Putamen (tissue), 1 donor: ENCODE measurements at regions not wholly inside any gene's neighbourhood (a gene's known extent, or its start where the extent isn't known, plus 50 kb on each side); places are given as distances from the start of the nearest gene placed in this dataset.

ENCODE experiments used
- DNase-seq: peaks from one replicate; pipeline ENCODE4 v3.0.0-alpha.2; 2016; ENCODE audit warnings: low spot score

GRCh38 chr15:37788767-37789396 lies 145.6 kb upstream of the TMCO5A start:
- DNase-seq, result no peak

- no peak for DNase-seq
Observed at GRCh38 chr15:37789397-37789786, 145.0 kb upstream of the TMCO5A start.

GRCh38 chr15:37789881-37790280 lies 144.6 kb upstream of the TMCO5A start:
- DNase-seq, result no peak

GRCh38 chr15:37791693-37792092 lies 142.7 kb upstream of the TMCO5A start:
- DNase-seq, result no peak

- no peak for DNase-seq
Observed at GRCh38 chr15:37792351-37792750, 142.1 kb upstream of the TMCO5A start.

- no peak for DNase-seq
Observed at GRCh38 chr15:37793851-37794250, 140.6 kb upstream of the TMCO5A start.

GRCh38 chr15:37794947-37795346 lies 139.5 kb upstream of the TMCO5A start:
- DNase-seq, result no peak

GRCh38 chr15:37801529-37801928 lies 132.9 kb upstream of the TMCO5A start:
- DNase-seq, result no peak

GRCh38 chr15:37806808-37807207 lies 127.6 kb upstream of the TMCO5A start:
- no peak for DNase-seq

- DNase-seq, result no peak
Observed at GRCh38 chr15:37810381-37810780, 124.1 kb upstream of the TMCO5A start.

- no peak for DNase-seq
Observed at GRCh38 chr15:37813306-37813705, 121.1 kb upstream of the TMCO5A start.

GRCh38 chr15:37814847-37815515 lies 119.5 kb upstream of the TMCO5A start:
- no peak for DNase-seq

- DNase-seq, result no peak
Observed at GRCh38 chr15:37818152-37818677, 116.2 kb upstream of the TMCO5A start.

GRCh38 chr15:37819191-37819590 lies 115.2 kb upstream of the TMCO5A start:
- no peak for DNase-seq

- no peak for DNase-seq
Observed at GRCh38 chr15:37820380-37821128, 113.9 kb upstream of the TMCO5A start.

- DNase-seq, result no peak
Observed at GRCh38 chr15:37823601-37824275, 110.7 kb upstream of the TMCO5A start.

GRCh38 chr15:37824717-37825382 lies 109.6 kb upstream of the TMCO5A start:
- DNase-seq, result no peak

- DNase-seq, result no peak
Observed at GRCh38 chr15:37837276-37837675, 97.2 kb upstream of the TMCO5A start.

- no peak for DNase-seq
Observed at GRCh38 chr15:37847776-37848175, 86.7 kb upstream of the TMCO5A start.

- no peak for DNase-seq
Observed at GRCh38 chr15:37856109-37856508, 78.3 kb upstream of the TMCO5A start.

- DNase-seq, result no peak
Observed at GRCh38 chr15:37860896-37861295, 73.5 kb upstream of the TMCO5A start.

GRCh38 chr15:37865687-37866086 lies 68.8 kb upstream of the TMCO5A start:
- no peak for DNase-seq
